AG09319 (cell line): ENCODE measurements at regions not wholly inside any gene's neighbourhood (a gene's known extent, or its start where the extent isn't known, plus 50 kb on each side); places are given as distances from the start of the nearest gene placed in this dataset.
"Not testable (repeated sequence)": the region's sequence is repeated elsewhere in the genome, so short reads cannot be mapped to it uniquely, and the experiment has no call there.

Experiments
- DNase-seq: peaks from one replicate; pipeline ENCODE4 v3.0.0-alpha.2; 2010; ENCODE audit warnings: low read depth; ENCODE audit errors: extremely low read depth
- TF ChIP-seq, protein P1 (sequence below): IDR thresholded peaks from 2 replicates; pipeline ENCODE4 v1.5.1; 2011; ENCODE audit warnings: low read depth, mild to moderate bottlenecking, inconsistent platforms, low read length, moderate library complexity

DNA sequence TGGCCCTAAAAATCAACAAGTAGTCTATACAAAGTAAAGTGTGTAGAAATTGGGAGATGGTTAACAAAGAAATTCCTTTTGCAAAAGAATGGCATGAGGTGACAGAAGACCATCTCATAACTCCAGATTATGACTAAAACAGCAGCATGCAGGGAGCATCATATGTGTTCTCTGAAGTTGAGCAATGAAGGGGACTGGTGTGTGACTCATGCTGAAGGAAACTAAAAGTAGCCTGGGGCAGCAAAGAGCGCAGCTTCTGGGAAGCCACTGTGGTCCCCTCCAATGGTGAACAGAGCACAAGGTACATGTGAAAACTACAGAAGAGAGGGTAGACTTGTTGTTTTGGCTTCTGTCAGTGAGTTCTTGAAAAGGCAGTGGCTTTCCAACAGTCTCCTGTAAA, 133.4 kb downstream of the MACC1 start:
- TF ChIP-seq, protein P1, sequence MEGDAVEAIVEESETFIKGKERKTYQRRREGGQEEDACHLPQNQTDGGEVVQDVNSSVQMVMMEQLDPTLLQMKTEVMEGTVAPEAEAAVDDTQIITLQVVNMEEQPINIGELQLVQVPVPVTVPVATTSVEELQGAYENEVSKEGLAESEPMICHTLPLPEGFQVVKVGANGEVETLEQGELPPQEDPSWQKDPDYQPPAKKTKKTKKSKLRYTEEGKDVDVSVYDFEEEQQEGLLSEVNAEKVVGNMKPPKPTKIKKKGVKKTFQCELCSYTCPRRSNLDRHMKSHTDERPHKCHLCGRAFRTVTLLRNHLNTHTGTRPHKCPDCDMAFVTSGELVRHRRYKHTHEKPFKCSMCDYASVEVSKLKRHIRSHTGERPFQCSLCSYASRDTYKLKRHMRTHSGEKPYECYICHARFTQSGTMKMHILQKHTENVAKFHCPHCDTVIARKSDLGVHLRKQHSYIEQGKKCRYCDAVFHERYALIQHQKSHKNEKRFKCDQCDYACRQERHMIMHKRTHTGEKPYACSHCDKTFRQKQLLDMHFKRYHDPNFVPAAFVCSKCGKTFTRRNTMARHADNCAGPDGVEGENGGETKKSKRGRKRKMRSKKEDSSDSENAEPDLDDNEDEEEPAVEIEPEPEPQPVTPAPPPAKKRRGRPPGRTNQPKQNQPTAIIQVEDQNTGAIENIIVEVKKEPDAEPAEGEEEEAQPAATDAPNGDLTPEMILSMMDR, result no peak; the same call in 1 of the 2 replicates
- DNase-seq, result no peak

DNA sequence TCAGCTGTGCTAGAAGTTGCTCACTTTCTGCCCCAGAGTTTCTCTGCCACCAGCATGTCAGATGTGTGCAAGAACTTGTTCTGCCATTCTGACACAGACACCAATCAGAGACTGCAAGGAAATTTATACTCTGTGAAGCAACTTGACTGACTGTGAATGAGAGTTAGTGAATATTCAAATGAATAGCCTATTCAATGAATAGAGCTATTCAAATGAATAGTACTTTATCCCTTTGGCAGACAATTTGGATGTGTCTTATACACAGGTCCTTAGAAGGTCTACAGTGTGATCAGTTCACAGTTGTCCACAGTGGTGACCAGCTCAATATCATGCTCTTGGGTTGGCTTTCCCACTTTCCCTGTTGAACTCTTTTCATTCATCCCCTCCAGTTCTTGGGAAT, 138.1 kb downstream of the MACC1 start:
- TF ChIP-seq, protein P1, result no peak
- DNase-seq, result no peak

DNA sequence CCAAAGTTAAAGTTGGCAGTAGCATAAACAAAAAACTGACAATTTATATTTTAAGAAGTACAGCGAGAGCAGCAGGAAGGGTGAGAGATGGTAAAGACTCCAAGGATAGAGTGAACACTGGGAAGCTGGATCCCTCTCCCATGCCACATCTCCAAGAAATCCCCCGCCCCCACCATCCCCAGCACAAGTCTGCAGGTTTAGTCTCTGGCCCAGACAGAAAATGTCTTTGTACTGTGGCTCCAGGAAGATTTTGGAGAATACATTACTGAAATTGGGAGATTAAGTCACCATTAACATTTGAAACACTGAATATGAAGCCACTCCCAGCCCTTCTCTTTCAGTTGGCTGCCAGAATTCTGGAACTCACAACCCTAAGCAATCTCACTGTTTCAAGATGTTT, 140.3 kb downstream of the MACC1 start:
- DNase-seq, result no peak
- TF ChIP-seq, protein P1, result no peak

DNA sequence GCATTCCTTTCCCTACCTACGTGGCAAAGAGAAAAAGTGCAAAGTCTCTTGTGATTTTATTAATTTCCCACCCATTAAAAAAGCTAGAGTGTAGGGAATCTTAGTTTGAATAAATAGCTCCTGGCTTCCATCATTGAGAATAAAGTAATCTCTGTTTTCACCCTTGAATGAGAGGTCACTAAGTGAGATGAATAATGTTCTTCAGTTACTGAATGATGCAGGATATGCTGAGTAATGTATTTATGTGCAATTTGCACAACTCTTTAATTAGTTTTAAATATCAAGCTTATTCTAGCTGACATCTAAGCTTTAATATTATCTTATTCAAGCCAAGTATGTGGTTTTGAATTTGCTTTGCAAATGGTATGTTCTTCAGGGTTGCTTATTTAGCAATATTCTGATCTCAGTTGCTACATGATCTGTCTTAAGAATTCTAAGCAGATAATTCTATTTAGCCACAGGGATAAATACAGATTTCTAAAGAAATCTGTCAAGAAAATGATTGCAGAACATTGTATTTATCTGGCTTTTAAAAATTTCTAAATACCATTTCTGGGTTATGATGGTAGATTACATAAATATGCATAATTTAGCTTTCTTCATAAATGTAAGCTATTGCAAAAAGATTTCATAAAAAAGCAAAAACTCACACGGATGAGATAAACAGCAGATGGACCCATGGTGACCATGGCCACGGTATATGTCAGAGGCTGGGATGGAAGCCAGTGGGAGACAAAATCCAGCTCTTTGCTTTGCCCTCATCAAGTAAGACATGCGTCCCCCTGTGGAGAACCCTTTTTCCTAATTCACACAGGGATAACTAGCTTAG, 141.0 kb downstream of the MACC1 start:
- DNase-seq, result peak; percentile 87
- TF ChIP-seq, protein P1, result peak; percentile 21

DNA sequence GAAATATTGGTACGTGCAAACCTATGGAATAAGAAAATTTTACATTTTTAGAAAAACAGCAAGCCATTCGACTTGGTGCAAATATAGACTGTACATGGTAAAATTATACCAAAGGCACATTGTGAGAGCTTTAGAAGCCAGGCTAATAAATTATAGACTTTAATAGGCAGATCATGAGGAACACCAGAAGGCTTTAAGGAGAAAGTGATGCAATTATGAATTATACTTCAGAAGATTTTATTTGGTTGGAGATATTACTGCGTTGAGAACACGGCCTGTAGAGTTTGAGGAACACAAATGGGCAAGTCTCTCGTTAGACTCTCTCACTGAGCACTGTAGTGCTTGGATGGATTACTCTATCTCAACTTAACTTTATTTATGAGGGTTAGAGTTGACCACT, 141.7 kb downstream of the MACC1 start:
- TF ChIP-seq, protein P1, result no peak
- no peak for DNase-seq

DNA sequence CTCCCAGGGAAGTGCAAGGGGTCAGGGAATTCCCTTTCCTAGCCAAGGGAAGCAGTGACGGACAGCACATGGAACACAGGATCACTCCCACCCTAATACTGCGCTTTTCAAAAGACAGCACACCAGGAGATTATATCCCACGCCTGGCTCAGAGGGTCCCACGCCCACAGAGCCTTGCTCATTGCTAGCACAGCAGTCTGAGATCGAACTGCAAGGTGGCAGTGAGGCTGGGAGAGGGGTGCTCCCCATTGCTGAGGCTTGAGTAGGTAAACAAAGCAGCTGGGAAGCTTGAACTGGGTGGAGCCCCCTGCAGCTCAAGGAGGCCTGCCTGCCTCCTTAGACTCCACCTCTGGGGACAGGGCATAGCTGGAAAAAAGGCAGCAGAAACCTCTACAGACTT, 149.2 kb downstream of the MACC1 start:
- DNase-seq, result not testable (repeated sequence)

DNA sequence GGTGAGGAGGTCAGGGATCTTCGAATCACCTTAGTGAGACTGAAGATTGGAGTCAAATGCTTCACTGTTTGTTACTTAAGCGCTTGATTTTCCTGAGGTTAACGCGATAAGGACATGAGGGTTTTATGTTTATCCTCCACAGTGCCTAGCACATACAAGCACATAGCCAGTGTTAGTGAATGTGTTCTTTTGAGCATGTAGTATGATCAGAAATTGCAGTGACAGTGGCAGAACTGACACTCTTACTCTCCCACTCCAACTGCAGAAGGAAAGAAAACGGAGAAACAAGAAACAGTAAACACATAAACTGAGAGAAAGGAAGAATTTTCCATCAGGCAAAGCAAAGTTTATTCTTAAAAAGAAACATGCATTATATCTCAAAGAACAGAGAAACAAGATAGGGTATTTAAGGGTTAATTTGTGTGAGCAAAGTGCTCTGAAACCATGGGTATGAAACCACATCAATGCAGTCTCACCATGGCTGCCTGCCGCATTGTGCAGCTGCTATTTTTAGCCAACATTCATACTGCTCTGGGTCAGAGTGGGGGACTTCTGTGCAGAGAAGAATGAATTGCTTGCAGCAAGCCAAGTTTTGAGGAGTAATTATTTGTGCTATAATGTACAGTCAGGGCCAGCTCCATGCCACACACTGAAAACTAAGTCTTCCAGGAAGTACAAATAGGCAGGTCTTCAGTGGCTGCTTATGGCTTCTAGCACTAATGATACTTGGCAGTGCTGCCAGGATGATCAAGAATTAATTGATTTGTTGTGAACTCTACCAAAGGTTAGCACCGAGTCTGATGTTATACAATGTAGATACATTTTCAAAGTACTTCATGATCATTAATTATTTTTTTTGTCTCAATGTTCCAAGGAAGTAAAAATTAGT, 152.0 kb downstream of the MACC1 start:
- no peak for DNase-seq
- TF ChIP-seq, protein P1, result no peak
